Stomach (tissue), 8 donors: ENCODE measurements at regions not wholly inside any gene's neighbourhood (a gene's known extent, or its start where the extent isn't known, plus 50 kb on each side); places are given as distances from the start of the nearest gene placed in this dataset.

Experiments
- DNase-seq, 2 donors: peaks; one replicate each; pipeline versions ENCODE4 v3.0.0 to v3.0.0-alpha.2; 2013 to 2019
- H3K27ac ChIP-seq, 5 donors: fragments of 200-600 bp in 4 of 5; sonication (generic) in 4 of 5; one replicate each; pipeline ENCODE4 v1.5.1; 2013 to 2019; ENCODE audit warnings: mild to moderate bottlenecking in 1 of 5, moderate library complexity in 1 of 5
- H3K27me3 ChIP-seq, 3 donors: fragments of 200-600 bp; sonication (generic); one replicate each; pipeline ENCODE4 v1.5.1; 2017 to 2019; ENCODE audit warnings: mixed run types in 1 of 3
- H3K36me3 ChIP-seq, 4 donors: fragments of 200-600 bp; sonication (generic); 1 replicate in 3 of 4; 2 replicates in 1 of 4; pipeline ENCODE4 v1.5.1; 2016 to 2019
- H3K4me1 ChIP-seq, 4 donors: fragments of 200-600 bp; sonication (generic); one replicate each; pipeline ENCODE4 v1.5.1; 2016 to 2019
- H3K4me3 ChIP-seq, 4 donors: fragments of 200-600 bp; sonication (generic) in 3 of 4; one replicate each; pipeline ENCODE4 v1.5.1; 2016 to 2019; ENCODE audit warnings: mild to moderate bottlenecking in 1 of 4
- H3K9me3 ChIP-seq, 4 donors: fragments of 200-600 bp; sonication (generic); one replicate each; pipeline ENCODE4 v1.5.1; 2016 to 2019
- CTCF ChIP-seq, 7 experiments: fragments of 450-650 bp in 4 of 7; fragments of 200-600 bp in 3 of 7; sonication (generic) in 3 of 7; IDR thresholded peaks; one replicate each; pipeline ENCODE4 v1.5.1; 2016 to 2019; ENCODE audit warnings: antibody characterized with exemption in 7 of 7, control low read depth in 2 of 7, mild to moderate bottlenecking in 1 of 7
- EP300 ChIP-seq: sonication (generic); formaldehyde crosslinking; IDR thresholded peaks from one replicate; pipeline ENCODE4 v1.6.1; 2017; ENCODE audit warnings: antibody characterized with exemption
- POLR2A ChIP-seq, 4 donors: fragments of 450-650 bp; IDR thresholded peaks; one replicate each; pipeline ENCODE4 v1.6.1; 2016; ENCODE audit warnings: antibody characterized with exemption in 4 of 4, control low read depth in 2 of 4, mild to moderate bottlenecking in 1 of 4, moderate library complexity in 1 of 4
- POLR2AphosphoS5 ChIP-seq, 3 donors: sonication (generic); formaldehyde crosslinking; IDR thresholded peaks; one replicate each; pipeline ENCODE4 v1.6.1; 2016; ENCODE audit warnings: antibody characterized with exemption in 3 of 3
- WGBS, 5 donors: extraction: QIAGEN DNeasy Blood & Tissue Kit in 3 of 5; methylation state at CpG; one replicate each; pipeline versions ENCODE4 v1.1.5 to v1.1.7; 2013 to 2018; 5-methylcytosine and 5-hydroxymethylcytosine counted together
- intact Hi-C: fragments of 100-400 bp; cut with DNase I; formaldehyde crosslinking; loops from one replicate; pipeline ENCODE4 v1.15.1; 2023; ENCODE audit warnings: low total_unique reads
- donor health status: healthy with polysubstance abuse.
- donor health status: Bipolar disorder and iron deficiency.
- donor health status: healthy.

DNA sequence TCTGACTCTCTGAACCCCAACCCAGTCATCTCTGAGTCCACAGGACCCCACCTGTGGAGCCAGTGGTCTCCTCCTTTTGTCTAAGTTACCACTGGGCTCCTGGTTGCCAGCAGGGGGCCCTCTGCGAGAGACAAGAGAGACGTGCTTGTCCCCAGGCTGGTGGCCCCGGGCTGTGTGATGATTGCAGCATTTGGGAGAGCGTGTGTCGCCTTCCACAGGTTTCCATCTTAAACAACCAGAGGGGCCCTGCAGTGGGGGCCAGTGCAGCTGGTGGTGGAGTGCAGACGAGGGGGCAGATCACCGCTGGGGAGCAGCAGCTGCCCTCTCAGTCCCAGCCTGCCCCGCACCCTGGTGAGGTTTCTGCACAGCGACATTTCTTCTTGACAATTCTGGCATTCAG, 122.4 kb upstream of the PPP2R2D start:
- no peak overlapping the region for H3K27ac ChIP-seq
- DNase-seq = peak in 1 of 2 donors; percentile 7
- H3K36me3 ChIP-seq = no peaks in the 10 kb centered on the region
- no peak overlapping the region for H3K4me3 ChIP-seq
- H3K4me1 ChIP-seq = no peaks in the 10 kb centered on the region
- H3K27me3 ChIP-seq = peaks cover 0 to 3% (median 0%) of the 10 kb centered on the region in 3 donors
- intact Hi-C loops = no loop called here
- 80 to 93% (median 86%) methylated on average over 8 to 9 of the region's 9 CpGs; no CpG with 5 or more reads in 1 of the 5 donors for WGBS, 5 donors
- TF ChIP-seq POLR2AphosphoS5 (IDR thresholded peaks at IDR 0.05) (no peak), EP300 (no peak), CTCF (IDR thresholded peaks at IDR 0.05) (no peak)
- H3K9me3 ChIP-seq = peaks cover 24 to 57% (median 36%) of the 10 kb centered on the region in 4 donors

DNA sequence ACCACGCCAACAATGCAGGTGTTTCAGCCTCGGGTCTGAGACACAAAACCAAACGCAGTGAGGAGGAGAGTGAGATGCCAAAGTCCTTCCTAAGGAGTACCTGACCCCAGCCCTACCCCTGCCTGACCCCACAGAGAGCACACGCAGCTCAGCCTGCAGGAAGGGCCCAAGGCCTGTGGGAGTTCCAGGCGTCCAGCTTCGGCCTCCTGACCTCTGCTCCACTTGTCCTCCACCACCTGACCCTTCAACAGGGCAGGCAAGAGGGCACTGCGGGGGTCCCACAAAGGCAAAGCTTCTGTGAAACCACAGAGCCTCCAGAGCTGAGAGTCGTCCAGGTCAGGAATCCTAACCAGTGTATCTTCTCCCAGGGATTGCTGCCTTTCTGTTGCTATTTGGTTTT, 122.0 kb upstream of the PPP2R2D start:
- H3K4me1 ChIP-seq = no peaks in the 10 kb centered on the region
- peaks cover 24 to 58% (median 36%) of the 10 kb centered on the region in 4 donors for H3K9me3 ChIP-seq
- WGBS, 5 donors = 74 to 87% (median 85%) methylated on average over 6 to 8 of the region's 8 CpGs
- intact Hi-C loops = no loop called here
- H3K4me3 ChIP-seq = no peak overlapping the region
- TF ChIP-seq POLR2AphosphoS5 (IDR thresholded peaks at IDR 0.05) = no peak
- H3K27me3 ChIP-seq = peaks cover 0 to 3% (median 0%) of the 10 kb centered on the region in 3 donors
- H3K36me3 ChIP-seq = no peaks in the 10 kb centered on the region
- peak in 1 of 2 donors; percentile 18 for DNase-seq
- H3K27ac ChIP-seq = no peak overlapping the region

GRCh38 chr10:131779661-131780394, 121.0 kb upstream of the PPP2R2D start:
- Histone ChIP-seq H3K27ac (no peak overlapping the region), H3K36me3 (no peaks in the 10 kb centered on the region), H3K4me1 (no peaks in the 10 kb centered on the region), H3K4me3 (no peak overlapping the region), H3K9me3 (peaks cover 24 to 58% (median 36%) of the 10 kb centered on the region in 4 donors), H3K27me3 (peaks cover 0 to 3% (median 0%) of the 10 kb centered on the region in 3 donors)
- intact Hi-C loops = loop anchor here (10.0 kb wide), 2 partner anchors 205 to 325 kb away; no protein-coding TSS in a partner anchor
- WGBS, 5 donors = 67 to 83% (median 72%) methylated on average over 5 to 10 of the region's 10 CpGs
- DNase-seq = peak in 1 of 2 donors; percentile 10
- no peak for TF ChIP-seq CTCF (IDR thresholded peaks at IDR 0.05)
- TF ChIP-seq POLR2AphosphoS5 (IDR thresholded peaks at IDR 0.05) = no peak
- TF ChIP-seq EP300 = no peak
- TF ChIP-seq POLR2A (IDR thresholded peaks at IDR 0.05) = no peak

DNA sequence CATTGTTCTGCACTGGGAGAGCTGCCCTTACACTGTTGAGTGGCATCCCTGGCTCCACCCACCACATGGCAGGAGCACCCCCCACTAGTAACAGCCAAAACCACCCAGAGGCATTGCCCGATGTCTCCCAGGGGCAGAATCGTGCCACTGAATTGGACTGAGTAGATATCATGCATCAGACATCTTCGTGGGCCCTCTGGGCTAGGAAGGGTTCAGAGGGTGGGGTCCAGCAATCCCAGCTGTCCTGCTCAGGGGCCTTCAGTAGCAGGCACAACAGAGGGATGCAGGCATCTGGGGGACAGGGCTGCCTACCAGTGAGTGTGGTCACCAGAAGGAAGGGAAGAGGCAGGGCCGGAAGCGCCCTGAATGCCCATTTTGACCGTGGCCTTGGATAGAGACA, 119.7 kb upstream of the PPP2R2D start:
- intact Hi-C loops = loop anchor here (10.0 kb wide), 2 partner anchors 206 to 326 kb away; no protein-coding TSS in a partner anchor
- Histone ChIP-seq H3K4me1 (no peaks in the 10 kb centered on the region), H3K27me3 (peaks cover 0 to 3% (median 0%) of the 10 kb centered on the region in 3 donors), H3K9me3 (peaks cover 24 to 51% (median 30%) of the 10 kb centered on the region in 4 donors), H3K36me3 (no peaks in the 10 kb centered on the region), H3K4me3 (no peak overlapping the region), H3K27ac (no peak overlapping the region)
- WGBS, 5 donors = 90 to 96% (median 92%) methylated on average over 6 of the region's 6 CpGs
- TF ChIP-seq CTCF (IDR thresholded peaks at IDR 0.05) (no peak), POLR2A (IDR thresholded peaks at IDR 0.05) (no peak), EP300 (no peak), POLR2AphosphoS5 (IDR thresholded peaks at IDR 0.05) (no peak)
- DNase-seq = peak in 1 of 2 donors; percentile 17

DNA sequence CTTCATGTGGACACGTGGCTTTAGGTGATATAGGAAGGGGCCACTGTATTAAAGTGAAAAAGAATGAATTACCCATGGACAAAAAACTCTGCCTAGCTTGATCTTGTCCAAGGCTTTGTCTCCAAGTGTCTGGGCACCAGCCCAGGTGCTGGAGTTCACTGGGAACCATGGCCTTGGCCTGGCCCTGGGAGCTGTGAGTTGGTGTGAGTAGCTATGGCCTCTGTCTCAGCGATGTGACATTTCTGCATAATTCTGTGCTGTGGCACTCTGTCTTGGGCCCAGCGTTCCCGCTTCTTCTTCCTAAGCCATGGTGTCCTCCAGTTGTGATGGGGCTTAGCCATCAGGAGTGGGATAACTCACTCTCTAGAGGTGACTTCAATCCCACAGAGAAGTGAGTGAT, 119.0 kb upstream of the PPP2R2D start:
- WGBS, 5 donors = 84 to 95% (median 90%) methylated on average over 4 of the region's 4 CpGs
- H3K9me3 ChIP-seq = peaks cover 19 to 44% (median 23%) of the 10 kb centered on the region in 4 donors
- DNase-seq = peak in 1 of 2 donors; percentile 4
- no peaks in the 10 kb centered on the region for H3K4me1 ChIP-seq
- no peak overlapping the region for H3K4me3 ChIP-seq
- intact Hi-C loops = loop anchor here (10.0 kb wide), 2 partner anchors 207 to 327 kb away; no protein-coding TSS in a partner anchor
- H3K36me3 ChIP-seq = no peaks in the 10 kb centered on the region
- peaks cover 0 to 3% (median 0%) of the 10 kb centered on the region in 3 donors for H3K27me3 ChIP-seq
- TF ChIP-seq POLR2A (IDR thresholded peaks at IDR 0.05) (no peak), EP300 (no peak), POLR2AphosphoS5 (IDR thresholded peaks at IDR 0.05) (no peak), CTCF (IDR thresholded peaks at IDR 0.05) (no peak)
- no peak overlapping the region for H3K27ac ChIP-seq
